ENCODE measurements at regions not wholly inside any gene's neighbourhood (a gene's known extent, or its start where the extent isn't known, plus 50 kb on each side); places are given as distances from the start of the nearest gene placed in this dataset.

DNA sequence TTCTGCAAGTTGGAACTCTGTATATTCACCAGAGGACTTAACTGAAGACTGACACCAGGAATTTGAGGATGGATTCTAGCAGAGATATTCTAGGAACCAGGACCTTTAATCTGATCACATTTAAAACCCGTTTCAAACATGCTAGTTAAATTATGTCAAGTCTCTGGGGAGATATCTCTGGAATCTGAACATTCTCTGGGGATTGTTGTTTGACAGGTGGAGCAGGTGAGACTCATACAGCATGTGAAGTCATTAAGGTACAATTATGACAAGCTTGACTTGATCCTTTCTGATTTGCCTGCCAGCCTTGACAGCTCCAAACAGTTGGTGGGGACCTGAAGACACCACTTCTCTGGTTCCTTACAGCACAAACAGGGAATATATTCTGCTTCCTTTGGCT is 100.3 kb downstream of the FAT3 start:
- H2BK12ac ChIP-seq (ENCODE audit: insufficient read length, low read depth, low read length), result no peak overlapping the region
- H3K79me2 ChIP-seq (ENCODE audit: insufficient read depth, low read length), result no peaks in the 10 kb centered on the region; the same call in 1 of the 2 replicates
- no peaks in the 10 kb centered on the region for H3K27me3 ChIP-seq (ENCODE audit: insufficient read depth, low read length)
- no peak overlapping the region for H3K56ac ChIP-seq (ENCODE audit: insufficient read length, low read depth, low read length)
- H3K36me3 Mint-ChIP-seq (ENCODE audit: insufficient read depth in 1 of 3, low read depth in 3 of 3), result peaks cover 0 to 26% (median 24%) of the 10 kb centered on the region in 3 experiments; a peak in 5 of 7 replicates
- H3K18ac ChIP-seq (ENCODE audit: insufficient read length, low read depth, low read length), result no peak overlapping the region
- peaks cover 3% of the 10 kb centered on the region; the same call in 1 of the 2 replicates for H3K4me1 ChIP-seq (ENCODE audit: insufficient read depth, low read length)
- no peak overlapping the region for H2AK5ac ChIP-seq (ENCODE audit: insufficient read length, low read length)
- H4K5ac ChIP-seq (ENCODE audit: insufficient read length, low read depth, low read length), result no peak overlapping the region
- H3K4ac ChIP-seq (ENCODE audit: low read depth, low read length), result no peak overlapping the region
- H3K4me2 ChIP-seq (ENCODE audit: insufficient read depth, insufficient read length, low read length), result no peak overlapping the region
- H3K27ac ChIP-seq (ENCODE audit: insufficient read length, low read depth, low read length), result no peak overlapping the region
- H3K14ac ChIP-seq (ENCODE audit: insufficient read depth, low read length), result no peak overlapping the region
- no peak overlapping the region for H4K8ac ChIP-seq (replicated peaks; ENCODE audit: insufficient read length, low read depth, low read length)
- no peak overlapping the region for H2BK20ac ChIP-seq (ENCODE audit: low read depth, low read length, poor library complexity, severe bottlenecking)
- H3K4me3 Mint-ChIP-seq, result no peak overlapping the region
- H3K23ac ChIP-seq (ENCODE audit: insufficient read length, low read depth, low read length), result no peak overlapping the region
- no peaks in the 10 kb centered on the region for H3K23me2 ChIP-seq (ENCODE audit: insufficient read length, low read depth, low read length, poor library complexity, severe bottlenecking)
- H4K20me1 ChIP-seq (ENCODE audit: control insufficient read depth, insufficient read depth, insufficient read length), result no peaks in the 10 kb centered on the region
- TF ChIP-seq, protein P1, sequence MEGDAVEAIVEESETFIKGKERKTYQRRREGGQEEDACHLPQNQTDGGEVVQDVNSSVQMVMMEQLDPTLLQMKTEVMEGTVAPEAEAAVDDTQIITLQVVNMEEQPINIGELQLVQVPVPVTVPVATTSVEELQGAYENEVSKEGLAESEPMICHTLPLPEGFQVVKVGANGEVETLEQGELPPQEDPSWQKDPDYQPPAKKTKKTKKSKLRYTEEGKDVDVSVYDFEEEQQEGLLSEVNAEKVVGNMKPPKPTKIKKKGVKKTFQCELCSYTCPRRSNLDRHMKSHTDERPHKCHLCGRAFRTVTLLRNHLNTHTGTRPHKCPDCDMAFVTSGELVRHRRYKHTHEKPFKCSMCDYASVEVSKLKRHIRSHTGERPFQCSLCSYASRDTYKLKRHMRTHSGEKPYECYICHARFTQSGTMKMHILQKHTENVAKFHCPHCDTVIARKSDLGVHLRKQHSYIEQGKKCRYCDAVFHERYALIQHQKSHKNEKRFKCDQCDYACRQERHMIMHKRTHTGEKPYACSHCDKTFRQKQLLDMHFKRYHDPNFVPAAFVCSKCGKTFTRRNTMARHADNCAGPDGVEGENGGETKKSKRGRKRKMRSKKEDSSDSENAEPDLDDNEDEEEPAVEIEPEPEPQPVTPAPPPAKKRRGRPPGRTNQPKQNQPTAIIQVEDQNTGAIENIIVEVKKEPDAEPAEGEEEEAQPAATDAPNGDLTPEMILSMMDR (conservative IDR thresholded peaks at IDR 0.05), result no peak
- H3K4me1 Mint-ChIP-seq, result peaks cover 28 to 32% of the 10 kb centered on the region in 2 experiments
- no peaks in the 10 kb centered on the region for H3K79me1 ChIP-seq (ENCODE audit: insufficient read depth, low read depth, low read length, poor library complexity, severe bottlenecking)
- no peak overlapping the region for H3T11ph ChIP-seq (ENCODE audit: low read length)
- H2AFZ ChIP-seq (ENCODE audit: low read length), result no peak overlapping the region
- no peak overlapping the region for H3K9ac ChIP-seq (ENCODE audit: extremely low read depth, insufficient read length, low read length)
- no peaks in the 10 kb centered on the region for H3K27me3 Mint-ChIP-seq (ENCODE audit: low read depth)
- no peak overlapping the region for H2BK120ac ChIP-seq (ENCODE audit: low read depth, low read length, poor library complexity, severe bottlenecking)
- no peak overlapping the region for H2BK5ac ChIP-seq (ENCODE audit: insufficient read length, low read length)
- H3K9me3 ChIP-seq (ENCODE audit: control insufficient read depth, low read depth, low read length), result no peaks in the 10 kb centered on the region
- no peak for DNase-seq
- no peak overlapping the region for H4K91ac ChIP-seq (ENCODE audit: insufficient read length, low read depth, low read length)
- H3K27ac Mint-ChIP-seq, result no peak overlapping the region
- no peak overlapping the region for H2BK15ac ChIP-seq (ENCODE audit: low read depth, low read length)
- peaks cover 15 to 23% of the 10 kb centered on the region in 2 experiments; a peak in 4 of 5 replicates for H3K9me3 Mint-ChIP-seq
- no CpG with 5 or more reads among the region's 1 CpG for WGBS (ENCODE audit: extremely low coverage, insufficient read length, low lambda C conversion rate)
